22Rv1 (cell line): ENCODE measurements at regions not wholly inside any gene's neighbourhood (a gene's known extent, or its start where the extent isn't known, plus 50 kb on each side); places are given as distances from the start of the nearest gene placed in this dataset.

ENCODE experiments used
- ZFX ChIP-seq: fragments of 450-650 bp; IDR thresholded peaks from 2 replicates; pipeline ENCODE4 v1.6.1; 2017; ENCODE audit warnings: antibody characterized with exemption, borderline replicate concordance
- TF ChIP-seq, protein P1 (sequence below): fragments of 450-650 bp; IDR thresholded peaks from 2 replicates; pipeline ENCODE4 v1.5.1; 2017; ENCODE audit warnings: mild to moderate bottlenecking

DNA sequence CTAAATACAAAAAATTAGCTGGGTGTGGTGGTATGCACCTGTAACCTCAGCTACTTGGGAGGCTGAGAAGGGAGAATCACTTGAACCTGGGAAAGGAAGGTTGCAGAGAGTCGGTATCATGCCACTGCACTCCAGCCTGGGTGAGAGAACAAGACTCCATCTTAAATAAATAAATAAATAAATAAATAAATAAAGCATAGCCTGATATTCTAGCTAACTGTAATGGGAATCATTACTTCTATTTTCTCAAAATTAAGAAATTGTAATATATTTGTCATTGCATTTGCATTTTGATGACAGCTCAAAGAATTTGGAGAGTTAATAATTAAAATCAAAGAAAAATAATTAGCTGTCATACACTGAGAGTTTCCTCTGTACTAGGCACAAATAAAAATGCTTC, 561.1 kb downstream of the EFNB2 start:
- TF ChIP-seq, protein P1, sequence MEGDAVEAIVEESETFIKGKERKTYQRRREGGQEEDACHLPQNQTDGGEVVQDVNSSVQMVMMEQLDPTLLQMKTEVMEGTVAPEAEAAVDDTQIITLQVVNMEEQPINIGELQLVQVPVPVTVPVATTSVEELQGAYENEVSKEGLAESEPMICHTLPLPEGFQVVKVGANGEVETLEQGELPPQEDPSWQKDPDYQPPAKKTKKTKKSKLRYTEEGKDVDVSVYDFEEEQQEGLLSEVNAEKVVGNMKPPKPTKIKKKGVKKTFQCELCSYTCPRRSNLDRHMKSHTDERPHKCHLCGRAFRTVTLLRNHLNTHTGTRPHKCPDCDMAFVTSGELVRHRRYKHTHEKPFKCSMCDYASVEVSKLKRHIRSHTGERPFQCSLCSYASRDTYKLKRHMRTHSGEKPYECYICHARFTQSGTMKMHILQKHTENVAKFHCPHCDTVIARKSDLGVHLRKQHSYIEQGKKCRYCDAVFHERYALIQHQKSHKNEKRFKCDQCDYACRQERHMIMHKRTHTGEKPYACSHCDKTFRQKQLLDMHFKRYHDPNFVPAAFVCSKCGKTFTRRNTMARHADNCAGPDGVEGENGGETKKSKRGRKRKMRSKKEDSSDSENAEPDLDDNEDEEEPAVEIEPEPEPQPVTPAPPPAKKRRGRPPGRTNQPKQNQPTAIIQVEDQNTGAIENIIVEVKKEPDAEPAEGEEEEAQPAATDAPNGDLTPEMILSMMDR, result no peak
- no peak for TF ChIP-seq ZFX
